HepG2 (cell line): ENCODE measurements at regions not wholly inside any gene's neighbourhood (a gene's known extent, or its start where the extent isn't known, plus 50 kb on each side); places are given as distances from the start of the nearest gene placed in this dataset.

ENCODE experiments used
- CTCF ChIP-seq: sonication (generic); formaldehyde crosslinking; IDR thresholded peaks from 2 replicates; pipeline ENCODE4 v1.5.0; 2020; ENCODE audit warnings: mild to moderate bottlenecking, missing genetic modification reagents, moderate library complexity
- HDAC2 ChIP-seq: sonication (generic); formaldehyde crosslinking; IDR thresholded peaks from 2 replicates; pipeline ENCODE4 v1.4.0; 2020; ENCODE audit warnings: missing genetic modification reagents
- IRF2 ChIP-seq: IDR thresholded peaks from 2 replicates; pipeline ENCODE4 v1.6.1; 2018; ENCODE audit warnings: missing genetic modification reagents, missing compliant biosample characterization
- JUN ChIP-seq: sonication (generic); formaldehyde crosslinking; IDR thresholded peaks from 2 replicates; pipeline ENCODE4 v1.4.0; 2020; ENCODE audit warnings: mild to moderate bottlenecking, missing genetic modification reagents
- PCBP1 ChIP-seq: fragments of 200-400 bp; formaldehyde crosslinking; IDR thresholded peaks from 2 replicates; pipeline ENCODE4 v1.6.1; 2017; ENCODE audit warnings: mild to moderate bottlenecking, low read depth, low read length, borderline replicate concordance
- RBFOX2 ChIP-seq: fragments of 200-400 bp; formaldehyde crosslinking; IDR thresholded peaks from 2 replicates; pipeline ENCODE4 v1.6.1; 2017; ENCODE audit warnings: low read depth, mild to moderate bottlenecking, low read length
- YY1 ChIP-seq: IDR thresholded peaks from 2 replicates; pipeline ENCODE4 v1.6.1; 2011; ENCODE audit warnings: low read length, low read depth, moderate library complexity, mild to moderate bottlenecking; ENCODE audit not compliant: insufficient read depth, insufficient replicate concordance
- ZBTB33 ChIP-seq: sonication (generic); formaldehyde crosslinking; IDR thresholded peaks from 2 replicates; pipeline ENCODE4 v1.4.0; 2020; ENCODE audit warnings: missing genetic modification reagents
- ZMAT5 ChIP-seq: sonication (generic); formaldehyde crosslinking; IDR thresholded peaks from 2 replicates; pipeline ENCODE4 v1.5.0; 2020; ENCODE audit warnings: mild to moderate bottlenecking, low read depth, missing genetic modification reagents, borderline replicate concordance
- ZNF354B ChIP-seq: sonication (generic); formaldehyde crosslinking; IDR thresholded peaks from 2 replicates; pipeline ENCODE4 v1.8.0; 2022; ENCODE audit warnings: mild to moderate bottlenecking, missing genetic modification reagents

- TF ChIP-seq JUN (CRISPR knock-in tag) (no peak), CTCF (CRISPR knock-in tag) (no peak), RBFOX2 (no peak), ZBTB33 (CRISPR knock-in tag) (no peak), ZNF354B (CRISPR knock-in tag) (no peak), HDAC2 (CRISPR knock-in tag) (no peak), IRF2 (CRISPR knock-in tag) (no peak), YY1 (no peak), ZMAT5 (CRISPR knock-in tag) (no peak), PCBP1 (no peak)
Observed at GRCh38 chr1:60540141-60540540, 466.6 kb upstream of the C1orf87 start.
